Hepatocyte (in vitro differentiated cells): ENCODE measurements at regions not wholly inside any gene's neighbourhood (a gene's known extent, or its start where the extent isn't known, plus 50 kb on each side); places are given as distances from the start of the nearest gene placed in this dataset.

ENCODE experiments used
- DNase-seq: peaks from one replicate; pipeline ENCODE4 v3.0.0-alpha.2; 2016; ENCODE audit warnings: low spot score
- H2AFZ ChIP-seq: fragments of 200-600 bp; sonication (generic); 2 replicates; pipeline ENCODE4 v1.6.0; 2016; ENCODE audit warnings: antibody characterized with exemption, mild to moderate bottlenecking
- H3K27ac ChIP-seq: fragments of 200-600 bp; sonication (generic); 2 replicates; pipeline ENCODE4 v1.5.1; 2016; ENCODE audit warnings: mild to moderate bottlenecking
- H3K27me3 ChIP-seq: fragments of 200-600 bp; sonication (generic); 2 replicates; pipeline ENCODE4 v1.6.1; 2016
- H3K36me3 ChIP-seq: fragments of 200-600 bp; sonication (generic); replicated peaks from 2 replicates; pipeline ENCODE4 v1.5.1; 2016; ENCODE audit warnings: low read depth; ENCODE audit not compliant: insufficient read depth
- H3K4me1 ChIP-seq: fragments of 200-600 bp; sonication (generic); 2 replicates; pipeline ENCODE4 v1.5.1; 2016; ENCODE audit warnings: mild to moderate bottlenecking, moderate library complexity; ENCODE audit not compliant: insufficient read depth
- H3K4me2 ChIP-seq: fragments of 200-600 bp; sonication (generic); 2 replicates; pipeline ENCODE4 v1.6.0; 2016
- H3K4me3 ChIP-seq: fragments of 200-600 bp; sonication (generic); 2 replicates; pipeline ENCODE4 v1.5.1; 2016; ENCODE audit warnings: mild to moderate bottlenecking
- H3K79me2 ChIP-seq: fragments of 200-600 bp; sonication (generic); 2 replicates; pipeline ENCODE4 v1.6.0; 2017; ENCODE audit warnings: mild to moderate bottlenecking
- H3K9me2 ChIP-seq: fragments of 200-600 bp; sonication (generic); replicated peaks from 2 replicates; pipeline ENCODE4 v1.6.0; 2017; ENCODE audit warnings: mild to moderate bottlenecking; ENCODE audit not compliant: insufficient read depth
- H3K9me3 ChIP-seq: fragments of 200-600 bp; sonication (generic); 2 replicates; pipeline ENCODE4 v1.5.1; 2016; ENCODE audit warnings: low read depth, mild to moderate bottlenecking
- H4K20me1 ChIP-seq: fragments of 200-600 bp; sonication (generic); 2 replicates; pipeline ENCODE4 v1.6.0; 2016; ENCODE audit warnings: mild to moderate bottlenecking; ENCODE audit not compliant: insufficient read depth, poor library complexity, severe bottlenecking
- CTCF ChIP-seq: fragments of 200-600 bp; sonication (generic); IDR thresholded peaks from 2 replicates; pipeline ENCODE4 v1.5.1; 2016; ENCODE audit warnings: antibody characterized with exemption, mild to moderate bottlenecking; ENCODE audit not compliant: poor library complexity
- EZH2 ChIP-seq: fragments of 200-600 bp; sonication (generic); IDR thresholded peaks from 2 replicates; pipeline ENCODE4 v1.6.1; 2016; ENCODE audit warnings: antibody characterized with exemption, mild to moderate bottlenecking, borderline replicate concordance
- EZH2phosphoT487 ChIP-seq: fragments of 200-600 bp; sonication (generic); IDR thresholded peaks from one replicate; pipeline ENCODE4 v1.6.1; 2018; ENCODE audit warnings: antibody characterized with exemption, mild to moderate bottlenecking, low read depth, moderate library complexity; ENCODE audit not compliant: unreplicated experiment, severe bottlenecking
- WGBS: methylation state at CpG from one replicate; pipeline ENCODE4 v1.1.6; 2016; ENCODE audit warnings: low lambda C conversion rate; ENCODE audit errors: missing lambda C conversion rate; 5-methylcytosine and 5-hydroxymethylcytosine counted together

DNA sequence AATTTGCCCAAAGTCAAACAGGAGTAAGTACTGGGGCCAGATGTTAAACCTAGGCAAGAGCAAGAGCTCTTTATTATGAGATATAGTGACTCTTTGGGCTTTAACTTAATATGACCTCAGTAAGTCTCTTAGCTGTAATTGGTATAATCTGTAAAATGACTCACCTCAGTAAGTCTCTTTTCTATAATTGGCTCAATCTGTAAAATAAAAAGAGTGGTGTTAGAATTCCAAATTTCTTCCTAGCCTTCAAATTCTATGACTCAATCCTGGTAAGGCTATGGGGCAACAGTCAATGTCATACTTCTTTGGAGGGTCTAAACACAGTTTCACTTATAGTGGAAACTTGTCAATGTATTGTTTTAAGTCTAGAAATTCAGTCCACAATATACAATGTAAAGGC lies 1608.9 kb upstream of the PIK3C3 start:
- Histone ChIP-seq H3K4me2 (no peak overlapping the region), H3K9me3 (no peaks in the 10 kb centered on the region), H3K4me1 (no peaks in the 10 kb centered on the region), H4K20me1 (no peaks in the 10 kb centered on the region), H3K79me2 (no peaks in the 10 kb centered on the region), H3K9me2 (no peaks in the 10 kb centered on the region), H3K36me3 (no peaks in the 10 kb centered on the region), H3K4me3 (no peak overlapping the region), H2AFZ (no peak overlapping the region), H3K27ac (no peak overlapping the region), H3K27me3 (no peaks in the 10 kb centered on the region)
- no peak for DNase-seq
- TF ChIP-seq EZH2phosphoT487 (no peak), EZH2 (no peak), CTCF (no peak)

DNA sequence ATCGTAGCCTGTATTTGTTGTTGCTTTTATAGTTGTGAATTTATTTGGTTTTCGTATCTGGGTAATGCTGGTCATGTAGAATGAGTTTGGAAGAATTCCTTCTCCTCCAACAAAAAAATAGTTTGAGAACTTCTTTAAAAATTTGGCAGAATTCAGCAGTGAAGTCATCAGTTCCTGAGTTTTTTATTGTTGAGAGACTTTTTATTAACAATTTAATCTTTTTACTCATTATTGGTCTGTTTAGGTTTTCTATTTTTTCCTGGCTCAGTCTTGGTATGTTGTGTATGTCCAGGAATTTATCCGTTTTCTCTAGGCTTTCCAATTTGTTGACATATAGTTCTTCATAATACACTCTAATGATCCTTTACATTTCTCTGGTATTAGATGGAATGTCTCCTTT lies 1613.3 kb upstream of the PIK3C3 start:
- Histone ChIP-seq H3K4me3 (no peak overlapping the region), H3K36me3 (no peaks in the 10 kb centered on the region)

DNA sequence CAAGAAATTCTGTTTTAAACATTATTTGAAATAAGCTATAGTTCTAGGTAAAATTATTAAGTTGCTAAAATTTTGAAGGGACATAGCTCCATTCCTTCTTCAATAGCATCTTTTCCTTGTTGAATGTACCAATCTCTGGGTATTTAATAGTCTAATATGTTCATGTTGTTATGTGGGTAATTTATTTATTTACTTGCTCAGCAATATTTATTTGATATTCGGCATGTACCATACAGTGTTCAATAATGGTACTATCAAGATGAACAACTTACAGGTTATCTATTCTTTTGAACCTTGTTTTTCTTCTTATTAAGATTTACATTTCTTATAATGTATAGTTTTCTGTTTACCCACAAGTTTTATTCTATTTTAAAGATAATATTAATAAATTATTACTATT lies 1616.8 kb upstream of the PIK3C3 start:
- Histone ChIP-seq H3K36me3 (no peaks in the 10 kb centered on the region), H3K4me1 (no peaks in the 10 kb centered on the region), H2AFZ (no peak overlapping the region), H3K27me3 (no peaks in the 10 kb centered on the region), H3K27ac (no peak overlapping the region), H4K20me1 (no peaks in the 10 kb centered on the region), H3K79me2 (no peaks in the 10 kb centered on the region), H3K4me3 (no peak overlapping the region), H3K9me2 (no peaks in the 10 kb centered on the region), H3K4me2 (no peak overlapping the region), H3K9me3 (no peaks in the 10 kb centered on the region)
- no peak for DNase-seq
- TF ChIP-seq EZH2, result no peak
- TF ChIP-seq CTCF, result no peak
- TF ChIP-seq EZH2phosphoT487, result no peak
- WGBS, result 100% methylated on average over 1 of the region's 1 CpG

More for the DNA sequence above, 1613.3 kb upstream of the PIK3C3 start:
- DNase-seq, result no peak
- Histone ChIP-seq H3K9me2 (no peaks in the 10 kb centered on the region), H3K4me2 (no peak overlapping the region), H3K27ac (no peak overlapping the region), H4K20me1 (no peaks in the 10 kb centered on the region), H3K79me2 (no peaks in the 10 kb centered on the region), H3K4me1 (no peaks in the 10 kb centered on the region), H3K27me3 (no peaks in the 10 kb centered on the region), H3K9me3 (no peaks in the 10 kb centered on the region), H2AFZ (no peak overlapping the region)
- TF ChIP-seq CTCF (no peak), EZH2 (no peak), EZH2phosphoT487 (no peak)
- 92% methylated on average over 3 of the region's 3 CpGs for WGBS

DNA sequence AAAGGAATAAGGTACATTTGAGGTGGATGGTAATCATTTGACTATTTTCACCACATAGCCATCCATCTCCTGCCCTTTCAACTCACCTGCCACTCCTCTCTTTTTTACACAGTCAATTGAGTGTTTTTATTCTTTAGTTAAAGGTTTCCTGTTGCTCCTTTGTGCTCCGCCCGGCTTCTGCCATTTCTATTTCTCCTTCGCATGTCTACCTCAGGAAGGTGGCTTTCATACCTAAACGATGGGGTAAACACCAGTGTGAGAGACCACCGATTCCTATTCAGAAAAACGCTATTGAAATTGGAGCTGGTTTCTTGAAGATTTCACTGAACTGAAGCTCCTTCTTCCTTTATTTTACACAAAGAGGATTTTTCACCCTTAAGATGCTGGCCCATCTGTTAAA lies 1628.0 kb upstream of the PIK3C3 start:
- no peak for TF ChIP-seq CTCF
- no peak for TF ChIP-seq EZH2phosphoT487
- TF ChIP-seq EZH2, result no peak
- Histone ChIP-seq H3K4me2 (no peak overlapping the region), H3K79me2 (no peaks in the 10 kb centered on the region), H3K9me3 (no peaks in the 10 kb centered on the region), H2AFZ (no peak overlapping the region), H3K4me1 (no peaks in the 10 kb centered on the region), H3K27ac (no peak overlapping the region), H3K9me2 (no peaks in the 10 kb centered on the region), H3K27me3 (no peaks in the 10 kb centered on the region), H4K20me1 (no peaks in the 10 kb centered on the region), H3K4me3 (no peak overlapping the region), H3K36me3 (no peaks in the 10 kb centered on the region)
- no peak for DNase-seq
- 70% methylated on average over 6 of the region's 6 CpGs for WGBS
